Cerebellar cortex (tissue), 1 donor: ENCODE measurements at regions not wholly inside any gene's neighbourhood (a gene's known extent, or its start where the extent isn't known, plus 50 kb on each side); places are given as distances from the start of the nearest gene placed in this dataset.
A peak's percentile ranks its signal among the peaks of the same experiment; 100 is the strongest.
"Not testable (repeated sequence)": the region's sequence is repeated elsewhere in the genome, so short reads cannot be mapped to it uniquely, and the experiment has no call there.

ENCODE experiments used
- DNase-seq: peaks from one replicate; pipeline ENCODE4 v3.0.0-alpha.2; 2015; ENCODE audit warnings: low spot score

GRCh38 chr13:109318945-109319590, 467.3 kb downstream of the IRS2 start:
- no peak for DNase-seq

- no peak for DNase-seq
These were observed 470.9 kb downstream of the IRS2 start for GRCh38 chr13:109315481-109315880.

DNA sequence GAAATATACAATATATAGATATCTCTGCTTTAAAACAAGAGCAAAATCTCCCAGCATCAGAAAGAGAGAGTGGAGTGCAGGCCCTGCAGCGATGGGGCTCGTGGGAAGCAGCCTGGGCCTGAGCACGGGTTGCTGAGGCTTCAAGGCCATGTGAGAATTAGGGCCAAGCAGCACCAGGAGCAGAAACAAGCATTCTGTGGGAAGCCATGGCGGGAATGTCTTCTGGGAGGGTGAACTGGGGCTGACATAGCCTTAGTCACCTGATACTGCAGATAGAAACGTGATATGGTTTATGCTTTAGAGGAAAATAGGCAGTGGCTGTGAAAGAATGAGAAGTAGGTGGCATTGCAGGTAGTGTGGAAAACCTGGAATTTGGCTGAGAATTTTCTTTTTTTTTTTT, 472.3 kb downstream of the IRS2 start:
- no peak for DNase-seq

DNA sequence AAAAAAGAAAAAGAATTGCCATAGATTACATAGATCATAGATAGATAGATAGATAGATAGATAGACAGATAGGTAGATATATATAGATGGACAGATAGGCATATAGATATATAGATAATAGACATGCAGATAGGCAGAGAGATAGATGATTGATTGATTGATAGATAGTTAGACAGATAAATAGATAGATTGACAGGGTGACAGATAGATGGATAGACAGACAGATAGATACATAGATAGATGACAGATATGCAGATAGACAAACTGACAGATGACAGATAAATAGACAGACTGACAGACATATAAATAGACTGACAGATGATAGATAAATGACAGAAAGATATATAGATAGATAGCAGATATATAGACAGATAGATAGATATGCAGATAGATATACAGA, 474.0 kb downstream of the IRS2 start:
- DNase-seq = no peak

DNA sequence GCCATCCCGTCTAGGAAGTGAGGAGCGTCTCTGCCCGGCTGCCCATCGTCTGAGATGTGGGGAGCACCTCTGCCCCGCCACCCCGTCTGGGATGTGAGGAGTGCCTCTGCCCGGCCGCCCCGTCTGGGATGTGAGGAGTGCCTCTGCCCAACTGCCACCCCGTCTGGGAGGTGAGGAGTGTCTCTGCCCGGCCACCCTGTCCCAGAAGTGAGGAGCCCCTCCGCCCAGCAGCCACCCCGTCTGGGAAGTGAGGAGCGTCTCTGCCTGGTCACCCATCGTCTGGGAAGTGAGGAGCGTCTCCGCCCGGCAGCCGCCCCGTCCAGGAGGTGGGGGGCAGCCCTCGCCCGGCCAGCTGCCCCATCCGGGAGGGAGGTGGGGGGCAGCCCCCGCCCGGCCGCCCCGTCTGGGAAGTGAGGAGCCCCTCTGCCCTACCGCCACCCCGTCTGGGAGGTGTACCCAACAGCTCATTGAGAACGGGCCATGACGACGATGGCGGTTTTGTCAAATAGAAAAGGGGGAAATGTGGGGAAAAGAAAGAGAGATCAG, 474.9 kb downstream of the IRS2 start:
- DNase-seq = not testable (repeated sequence)

- DNase-seq = no peak
These were observed 476.6 kb downstream of the IRS2 start for GRCh38 chr13:109309625-109310363.

- DNase-seq = no peak
These were observed 479.4 kb downstream of the IRS2 start for GRCh38 chr13:109307027-109307426.

- peak; percentile 3 for DNase-seq
These were observed 484.7 kb downstream of the IRS2 start for GRCh38 chr13:109301726-109302125.

- DNase-seq = no peak
These were observed 485.1 kb downstream of the IRS2 start for GRCh38 chr13:109301276-109301675.

DNA sequence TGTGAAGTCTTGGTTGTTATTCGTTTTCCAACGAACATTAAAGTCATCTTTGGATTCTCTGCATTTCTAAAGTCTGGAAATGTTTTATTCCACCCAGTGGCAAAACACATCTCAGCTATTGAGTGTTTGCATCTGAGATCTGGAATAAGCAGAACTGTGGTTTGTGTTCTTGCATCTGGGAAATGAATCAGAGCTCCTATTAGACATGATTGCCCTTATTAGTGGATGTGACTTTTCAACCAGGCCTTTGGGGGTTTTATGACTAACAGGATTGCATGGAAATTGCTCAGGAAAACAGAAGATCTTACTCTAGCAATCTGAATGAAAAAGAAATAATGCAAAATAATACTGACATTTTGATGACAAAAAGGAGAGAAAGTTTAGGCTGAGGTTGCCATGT, 488.8 kb downstream of the IRS2 start:
- no peak for DNase-seq

DNA sequence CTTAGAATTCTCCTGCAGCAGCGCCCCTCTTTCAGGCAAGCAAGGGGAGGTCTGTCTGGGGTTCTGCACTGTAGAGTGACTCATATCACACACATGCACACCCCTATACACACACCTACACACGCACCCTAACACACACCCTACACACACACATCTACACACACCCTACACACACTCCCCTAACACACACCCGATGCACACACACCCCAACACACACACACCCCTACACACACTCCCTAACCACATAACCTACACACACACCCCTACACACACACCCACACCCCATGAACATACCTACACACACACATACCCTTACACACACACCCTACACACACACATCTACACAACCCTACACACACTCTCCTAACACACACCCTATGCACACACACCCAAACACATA, 493.2 kb downstream of the IRS2 start:
- no peak for DNase-seq

- no peak for DNase-seq
These were observed 498.2 kb downstream of the IRS2 start for GRCh38 chr13:109288151-109288709.

- no peak for DNase-seq
These were observed 498.8 kb downstream of the IRS2 start for GRCh38 chr13:109287553-109287952.

DNA sequence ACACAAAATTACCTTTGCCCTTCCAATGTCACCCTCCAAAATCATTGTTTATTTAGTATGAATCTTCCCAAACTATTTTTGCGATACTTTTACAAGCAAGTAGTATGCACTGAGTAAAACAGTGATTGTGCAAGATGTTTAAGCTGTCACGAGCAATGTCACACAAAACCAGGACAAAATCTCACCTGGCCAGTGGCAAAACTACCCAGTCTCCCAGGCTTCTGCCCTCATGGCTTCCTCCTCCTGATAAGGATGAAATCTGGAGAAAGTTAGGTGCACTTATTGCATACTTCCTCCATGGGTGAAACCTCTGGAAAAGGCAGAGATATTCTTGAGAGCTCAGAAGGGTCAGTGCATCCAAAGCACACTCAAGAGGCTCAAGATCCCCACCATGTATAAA, 500.8 kb downstream of the IRS2 start:
- DNase-seq = no peak

DNA sequence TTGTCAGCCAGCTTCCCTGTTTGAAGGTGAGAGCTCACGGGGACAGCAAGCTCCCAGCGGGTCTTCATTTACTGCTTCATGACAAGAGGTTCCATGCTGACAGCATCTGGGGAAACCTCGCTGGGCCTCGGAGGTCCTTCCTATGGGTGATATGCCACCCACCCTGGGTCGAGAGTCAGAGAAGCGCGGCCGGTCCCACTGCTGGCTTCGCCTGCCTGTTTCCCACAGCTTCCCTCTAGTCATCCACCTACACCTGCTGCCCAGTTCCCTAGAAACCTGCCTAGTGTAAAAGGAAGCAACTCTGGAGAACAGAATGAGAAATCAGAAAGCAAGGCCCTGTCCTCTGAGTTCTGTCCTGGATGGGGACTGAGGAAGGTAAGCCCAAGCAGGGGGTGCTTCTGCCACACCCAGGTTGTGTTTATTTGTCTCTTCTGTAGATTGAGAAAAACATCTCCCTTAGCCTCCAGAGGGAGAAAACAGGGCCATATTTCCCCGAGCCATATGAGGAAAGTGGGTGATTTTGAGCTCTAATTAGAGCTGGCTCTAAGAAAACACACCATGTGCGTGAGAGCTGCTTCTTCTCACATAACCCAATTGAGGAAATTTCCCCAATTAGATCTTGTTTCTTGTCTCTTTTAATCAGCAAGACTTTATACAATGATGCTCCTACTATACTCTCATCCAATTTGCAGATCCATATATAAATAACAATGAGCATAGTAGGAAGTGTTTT, 504.3 kb downstream of the IRS2 start:
- DNase-seq = no peak

GRCh38 chr13:109281017-109281902, 505.1 kb downstream of the IRS2 start:
- no peak for DNase-seq

- no peak for DNase-seq
These were observed 510.1 kb downstream of the IRS2 start for GRCh38 chr13:109276261-109276660.

- no peak for DNase-seq
These were observed 510.5 kb downstream of the IRS2 start for GRCh38 chr13:109275852-109276251.

DNA sequence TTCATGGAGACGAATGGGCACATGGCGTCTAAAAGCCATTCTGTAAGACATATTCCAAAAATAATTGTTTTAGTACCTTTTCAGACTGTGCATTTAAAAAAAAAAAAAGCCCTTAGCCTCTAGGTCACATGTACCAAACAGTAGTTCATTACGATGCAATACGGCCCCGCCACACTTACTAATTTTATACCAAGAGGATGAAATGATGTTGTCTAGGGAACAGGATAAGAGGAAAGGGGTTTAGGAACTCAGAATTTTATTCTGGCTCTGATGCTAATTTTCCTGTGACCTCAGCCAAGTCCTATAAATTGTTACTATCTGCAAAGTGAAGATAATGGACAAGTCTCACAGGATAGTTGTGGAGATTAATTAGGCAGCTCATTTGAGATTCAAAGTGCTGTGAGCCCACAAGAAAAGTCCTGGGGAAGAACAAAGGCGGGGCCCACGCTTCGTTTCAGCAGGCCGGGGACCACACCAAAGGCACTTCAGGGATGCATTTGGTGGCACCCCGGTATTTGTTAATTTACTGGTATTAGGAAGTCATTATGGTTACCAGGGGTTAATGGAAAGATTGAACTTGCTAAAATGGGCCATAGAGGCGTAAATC, 511.1 kb downstream of the IRS2 start:
- DNase-seq = no peak

DNA sequence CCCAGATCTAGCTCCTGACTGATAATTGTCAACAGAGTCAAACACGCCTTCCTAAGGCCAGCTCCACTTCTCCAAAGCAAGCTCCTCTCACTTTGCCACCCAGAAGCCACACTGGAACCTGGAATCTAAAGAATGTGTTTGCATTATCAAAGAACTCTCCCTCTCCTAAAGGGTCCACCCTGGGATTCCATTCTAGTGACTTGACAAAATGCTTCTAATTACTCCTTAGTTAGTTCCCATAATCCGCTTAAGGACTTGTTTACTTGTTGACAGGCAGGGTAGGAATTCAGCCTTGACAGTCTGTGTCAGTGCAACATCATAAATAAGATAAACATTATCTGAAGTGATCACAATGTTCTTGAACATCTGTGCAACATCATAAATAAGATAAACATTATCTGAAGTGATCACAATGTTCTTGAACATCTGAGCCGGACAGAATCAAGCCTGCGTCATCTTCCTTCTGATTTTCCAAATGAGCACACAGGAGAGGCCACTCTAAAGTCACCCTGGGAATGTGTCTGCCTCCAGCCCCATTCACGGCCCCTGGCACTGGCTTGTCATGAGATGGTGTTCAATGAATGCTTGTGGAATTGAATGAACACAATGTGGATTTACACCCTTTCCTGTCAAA, 512.1 kb downstream of the IRS2 start:
- DNase-seq = no peak

DNA sequence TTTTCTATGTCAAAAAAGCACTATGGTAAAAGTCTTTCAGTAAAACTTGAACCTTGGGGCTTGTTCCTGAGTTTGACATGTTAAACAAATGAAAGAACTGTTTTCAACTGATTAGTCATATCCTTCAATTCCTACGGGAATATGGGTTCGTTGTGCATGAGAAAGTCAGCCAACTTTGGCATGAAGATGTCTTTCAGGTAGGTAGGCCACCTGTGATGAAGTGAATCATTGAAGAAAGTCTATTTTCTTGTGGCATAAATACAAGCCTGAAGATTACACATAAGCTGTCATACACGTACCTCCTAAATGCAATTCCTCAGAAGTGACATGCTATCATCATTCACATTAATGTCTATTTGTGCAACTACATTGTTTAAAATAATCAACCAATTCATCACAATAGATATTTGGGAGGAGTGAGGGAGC, 513.0 kb downstream of the IRS2 start:
- DNase-seq = no peak
